AG04450 (cell line): ENCODE measurements at regions not wholly inside any gene's neighbourhood (a gene's known extent, or its start where the extent isn't known, plus 50 kb on each side); places are given as distances from the start of the nearest gene placed in this dataset.

Experiments used
- CTCF ChIA-PET: fragments of 300-600, 350-600 bp; formaldehyde crosslinking; extraction: SDS; loops from one replicate; lab custom pipeline; 2022; ENCODE audit warnings: antibody characterized with exemption, inconsistent platforms; lab: Charles Lee
- POLR2A ChIA-PET: fragments of 350-600 bp; formaldehyde crosslinking; extraction: SDS; loops from one replicate; lab custom pipeline; 2021; ENCODE audit warnings: antibody characterized with exemption, inconsistent platforms; lab: Yijun Ruan, JAX
- DNase-seq: peaks from one replicate; pipeline ENCODE4 v3.0.0-alpha.2; 2011; ENCODE audit warnings: low read depth, low spot score
- H3K27ac ChIP-seq: one replicate; pipeline ENCODE4 v1.5.1; 2012; ENCODE audit warnings: low read depth, low read length, control low read depth
- H3K27me3 ChIP-seq: one replicate; pipeline ENCODE4 v1.6.0; 2012; ENCODE audit warnings: low read length; ENCODE audit not compliant: control insufficient read depth, insufficient read depth
- H3K4me3 ChIP-seq: 2 replicates; pipeline ENCODE4 v1.5.1; 2011; ENCODE audit warnings: mild to moderate bottlenecking, low read depth, low read length, control low read depth
- H3K9me3 ChIP-seq: 2 replicates; pipeline ENCODE4 v1.5.1; 2012; ENCODE audit warnings: low read length; ENCODE audit not compliant: control insufficient read depth, insufficient read depth
- TF ChIP-seq, protein P1 (sequence below): IDR thresholded peaks from 2 replicates; pipeline ENCODE4 v1.5.1; 2011; ENCODE audit warnings: low read depth, low read length, control low read depth, inconsistent platforms

- Histone ChIP-seq H3K9me3 (no peaks in the 10 kb centered on the region), H3K27ac (no peak overlapping the region), H3K27me3 (no peaks in the 10 kb centered on the region), H3K4me3 (no peak overlapping the region)
- ChIA-PET POLR2A (no interaction called here), CTCF (interaction anchor here (0.7 kb wide), 1 partner anchor 212 kb away, joined by 5 read pairs; no protein-coding TSS in a partner anchor)
- TF ChIP-seq, protein P1, sequence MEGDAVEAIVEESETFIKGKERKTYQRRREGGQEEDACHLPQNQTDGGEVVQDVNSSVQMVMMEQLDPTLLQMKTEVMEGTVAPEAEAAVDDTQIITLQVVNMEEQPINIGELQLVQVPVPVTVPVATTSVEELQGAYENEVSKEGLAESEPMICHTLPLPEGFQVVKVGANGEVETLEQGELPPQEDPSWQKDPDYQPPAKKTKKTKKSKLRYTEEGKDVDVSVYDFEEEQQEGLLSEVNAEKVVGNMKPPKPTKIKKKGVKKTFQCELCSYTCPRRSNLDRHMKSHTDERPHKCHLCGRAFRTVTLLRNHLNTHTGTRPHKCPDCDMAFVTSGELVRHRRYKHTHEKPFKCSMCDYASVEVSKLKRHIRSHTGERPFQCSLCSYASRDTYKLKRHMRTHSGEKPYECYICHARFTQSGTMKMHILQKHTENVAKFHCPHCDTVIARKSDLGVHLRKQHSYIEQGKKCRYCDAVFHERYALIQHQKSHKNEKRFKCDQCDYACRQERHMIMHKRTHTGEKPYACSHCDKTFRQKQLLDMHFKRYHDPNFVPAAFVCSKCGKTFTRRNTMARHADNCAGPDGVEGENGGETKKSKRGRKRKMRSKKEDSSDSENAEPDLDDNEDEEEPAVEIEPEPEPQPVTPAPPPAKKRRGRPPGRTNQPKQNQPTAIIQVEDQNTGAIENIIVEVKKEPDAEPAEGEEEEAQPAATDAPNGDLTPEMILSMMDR, result no peak
- no peak for DNase-seq
Observed at GRCh38 chr12:115423546-115423987, 739.6 kb upstream of the TBX3 start.

- CTCF ChIA-PET, result interaction anchor here (0.7 kb wide), 1 partner anchor 211 kb away, joined by 5 read pairs; no protein-coding TSS in a partner anchor
- TF ChIP-seq, protein P1, result no peak
- no peaks in the 10 kb centered on the region for H3K9me3 ChIP-seq
Observed at GRCh38 chr12:115422845-115423545, 739.0 kb upstream of the TBX3 start.

DNA sequence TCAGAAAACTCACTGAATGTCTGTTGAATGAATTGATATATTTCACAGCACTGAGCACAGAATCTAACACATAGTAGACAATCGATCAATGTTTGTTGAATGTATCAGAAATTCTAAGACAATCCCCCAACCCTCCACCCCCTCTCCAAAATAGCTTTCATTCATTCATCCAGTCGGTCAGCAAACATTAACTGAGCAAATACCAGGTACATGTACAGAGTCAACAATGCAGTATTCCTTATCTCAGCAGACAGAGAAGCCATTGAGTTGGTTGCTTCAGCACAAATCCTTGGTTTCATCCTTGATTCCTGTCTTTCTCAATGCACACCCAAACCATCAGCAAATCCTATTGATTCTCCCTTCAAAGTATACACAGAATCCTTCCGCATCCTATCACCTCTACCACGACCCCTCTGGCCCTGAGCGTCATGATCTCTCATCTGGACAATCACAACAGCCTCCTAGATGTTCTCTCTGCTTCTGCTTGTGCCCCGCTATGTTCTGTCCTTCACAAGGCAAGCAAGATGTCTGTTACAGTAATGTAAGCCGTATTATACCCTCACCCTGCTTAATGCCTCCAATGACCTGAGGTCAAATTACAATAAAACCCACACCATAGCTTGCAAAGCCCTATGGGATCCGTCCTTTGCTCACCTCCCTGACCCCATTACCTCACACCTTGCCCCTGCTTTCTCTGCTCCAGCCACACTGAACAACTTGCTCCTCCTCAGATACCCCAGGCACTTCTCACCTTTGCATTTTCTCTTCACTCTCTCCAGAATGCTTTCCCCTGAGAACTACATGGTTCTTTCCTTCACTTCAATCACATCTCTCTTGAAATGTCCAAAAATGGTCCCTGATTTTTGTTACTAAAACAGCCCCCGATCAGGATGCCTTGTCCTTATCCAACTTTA lies 738.1 kb upstream of the TBX3 start:
- CTCF ChIA-PET, result no interaction called here

More at GRCh38 chr12:115422845-115423545, 739.0 kb upstream of the TBX3 start:
- Histone ChIP-seq H3K4me3 (no peak overlapping the region), H3K27ac (no peak overlapping the region), H3K27me3 (no peaks in the 10 kb centered on the region)
- POLR2A ChIA-PET, result no interaction called here
- no peak for DNase-seq

GRCh38 chr12:115421350-115421749 lies 737.4 kb upstream of the TBX3 start:
- CTCF ChIA-PET, result no interaction called here

More for the DNA sequence above, 738.1 kb upstream of the TBX3 start:
- Histone ChIP-seq H3K4me3 (no peak overlapping the region), H3K27me3 (no peaks in the 10 kb centered on the region), H3K27ac (no peak overlapping the region), H3K9me3 (no peaks in the 10 kb centered on the region)
- DNase-seq, result no peak
- TF ChIP-seq, protein P1, result no peak
- POLR2A ChIA-PET, result no interaction called here

More at GRCh38 chr12:115421350-115421749, 737.4 kb upstream of the TBX3 start:
- DNase-seq, result no peak
- Histone ChIP-seq H3K27me3 (no peaks in the 10 kb centered on the region), H3K4me3 (no peak overlapping the region), H3K27ac (no peak overlapping the region), H3K9me3 (no peaks in the 10 kb centered on the region)
- TF ChIP-seq, protein P1, result no peak
- POLR2A ChIA-PET, result interaction anchor here (0.7 kb wide), 1 partner anchor 13 kb away, joined by 3 read pairs; no protein-coding TSS in a partner anchor
